T-cell (primary cell): ENCODE measurements at regions not wholly inside any gene's neighbourhood (a gene's known extent, or its start where the extent isn't known, plus 50 kb on each side); places are given as distances from the start of the nearest gene placed in this dataset.

ENCODE experiments used
- ATAC-seq, 4 experiments: fragments of 200-7000 bp in 3 of 4; fragments of 150-1000 bp in 1 of 4; cut with Tn5 transposase; replicated peaks in 1 of 4; 1 replicate in 3 of 4; 2 replicates in 1 of 4; pipeline ENCODE4 v1.10.0; 2021; ENCODE audit warnings: moderate library complexity in 3 of 4, mild to moderate bottlenecking in 2 of 4, moderate number of reproducible peaks in 1 of 4
- CTCF ChIA-PET, 2 donors: fragments of 300-600 bp; sonication (Branson Sonifier 250); formaldehyde crosslinking; loops; one replicate each; lab custom pipeline; 2022; ENCODE audit warnings: antibody characterized with exemption in 2 of 2; lab: Charles Lee
- POLR2A ChIA-PET, 2 donors: fragments of 300-600 bp; sonication (Branson Sonifier 250); formaldehyde crosslinking; loops; one replicate each; lab custom pipeline; 2022; ENCODE audit warnings: antibody characterized with exemption in 2 of 2; lab: Charles Lee
- DNase-seq, 35 experiments: peaks; one replicate each; pipeline versions ENCODE4 v3.0.0 to v3.0.0-alpha.2; 2013 to 2023
- H3K27ac ChIP-seq: one replicate; pipeline ENCODE4 v1.5.1; 2013; ENCODE audit warnings: low read length
- H3K27me3 ChIP-seq, 2 experiments: replicated peaks in 1 of 2; 1 replicate in 1 of 2; 2 replicates in 1 of 2; pipeline versions ENCODE4 v1.6.1 to v1.7.0; 2013; ENCODE audit warnings: low read length in 1 of 2, mixed read lengths in 1 of 2; ENCODE audit not compliant: control insufficient read depth in 2 of 2, insufficient read depth in 2 of 2; ENCODE audit errors: extremely low read depth in 1 of 2
- H3K36me3 ChIP-seq, 2 donors: 1 replicate in 1 of 2; 2 replicates in 1 of 2; pipeline versions ENCODE4 v1.6.1 to v1.7.0; 2013; ENCODE audit warnings: low read length in 1 of 2; ENCODE audit not compliant: control insufficient read depth in 2 of 2, insufficient read depth in 1 of 2; ENCODE audit errors: extremely low read depth in 1 of 2
- H3K4me1 ChIP-seq, 2 experiments: 1 replicate in 1 of 2; 2 replicates in 1 of 2; pipeline versions ENCODE4 v1.6.1 to v1.7.0; 2013; ENCODE audit warnings: low read length in 2 of 2, mixed read lengths in 1 of 2; ENCODE audit not compliant: insufficient read depth in 2 of 2, control insufficient read depth in 1 of 2; ENCODE audit errors: extremely low read depth in 1 of 2
- H3K4me3 ChIP-seq, 2 donors: 1 replicate in 1 of 2; 2 replicates in 1 of 2; pipeline versions ENCODE4 v1.5.1 to v1.7.0; 2013; ENCODE audit warnings: mild to moderate bottlenecking in 2 of 2, low read length in 1 of 2, moderate library complexity in 1 of 2; ENCODE audit not compliant: control insufficient read depth in 1 of 2; ENCODE audit errors: extremely low read depth in 1 of 2
- H3K9me3 ChIP-seq: 2 replicates; pipeline ENCODE4 v1.7.0; 2013
- H3K27ac Mint-ChIP-seq, 2 donors: one replicate each; pipeline ENCODE4 v1.8.0; 2020 to 2021; ENCODE audit warnings: mild to moderate bottlenecking in 2 of 2, mixed read lengths in 2 of 2
- H3K27me3 Mint-ChIP-seq, 2 donors: one replicate each; pipeline ENCODE4 v1.8.0; 2021 to 2022; ENCODE audit warnings: mixed read lengths in 2 of 2
- H3K36me3 Mint-ChIP-seq: one replicate; pipeline ENCODE4 v1.8.0; 2021; ENCODE audit warnings: mixed read lengths
- H3K4me1 Mint-ChIP-seq, 3 donors: one replicate each; pipeline ENCODE4 v1.8.0; 2020 to 2022; ENCODE audit warnings: mixed read lengths in 3 of 3, mild to moderate bottlenecking in 1 of 3
- H3K4me3 Mint-ChIP-seq, 3 donors: one replicate each; pipeline ENCODE4 v1.8.0; 2020 to 2022; ENCODE audit warnings: mild to moderate bottlenecking in 3 of 3, mixed read lengths in 3 of 3, moderate library complexity in 3 of 3
- H3K9me3 Mint-ChIP-seq, 3 donors: one replicate each; pipeline ENCODE4 v1.8.0; 2020 to 2022; ENCODE audit warnings: mixed read lengths in 3 of 3
- WGBS: methylation state at CpG from one replicate; pipeline ENCODE4 v1.1.5; 2013; ENCODE audit warnings: missing lambda C conversion rate; ENCODE audit not compliant: insufficient coverage; 5-methylcytosine and 5-hydroxymethylcytosine counted together

GRCh38 chr5:124126504-124127217 lies 614.7 kb downstream of the CSNK1G3 start:
- Histone ChIP-seq H3K4me3 (no peak overlapping the region), H3K27ac (no peak overlapping the region), H3K4me1 (no peaks in the 10 kb centered on the region), H3K9me3 (no peaks in the 10 kb centered on the region), H3K27me3 (no peaks in the 10 kb centered on the region), H3K36me3 (no peaks in the 10 kb centered on the region)
- ATAC-seq (no peak), DNase-seq (no peak)
- Mint-ChIP-seq H3K27ac (no peak overlapping the region), H3K4me1 (no peaks in the 10 kb centered on the region), H3K27me3 (no peaks in the 10 kb centered on the region), H3K4me3 (no peak overlapping the region), H3K36me3 (no peaks in the 10 kb centered on the region), H3K9me3 (peaks cover 0 to 8% (median 5%) of the 10 kb centered on the region in 3 donors)
- POLR2A ChIA-PET, result interaction anchor here in 1 of 2 donors (0.7 kb wide), 1 partner anchor 22 kb away, joined by 5 read pairs; no protein-coding TSS in a partner anchor
- WGBS, result no CpG with 5 or more reads among the region's 5 CpGs
- CTCF ChIA-PET, result no interaction called here

- 60% methylated on average over 1 of the region's 1 CpG for WGBS
- H3K27me3 Mint-ChIP-seq, result no peaks in the 10 kb centered on the region
- no peaks in the 10 kb centered on the region for H3K36me3 ChIP-seq
- no peaks in the 10 kb centered on the region for H3K27me3 ChIP-seq
- no peak overlapping the region for H3K27ac Mint-ChIP-seq
- H3K9me3 Mint-ChIP-seq, result peaks cover 0 to 13% (median 10%) of the 10 kb centered on the region in 3 donors
- H3K4me3 ChIP-seq, result no peak overlapping the region
- CTCF ChIA-PET, result no interaction called here
- H3K4me1 Mint-ChIP-seq, result no peaks in the 10 kb centered on the region
- H3K36me3 Mint-ChIP-seq, result no peaks in the 10 kb centered on the region
- no peak for DNase-seq
- no peak overlapping the region for H3K4me3 Mint-ChIP-seq
- ATAC-seq, result no peak
- no peaks in the 10 kb centered on the region for H3K4me1 ChIP-seq
- no peaks in the 10 kb centered on the region for H3K9me3 ChIP-seq
- POLR2A ChIA-PET, result no interaction called here
- no peak overlapping the region for H3K27ac ChIP-seq
Measured at GRCh38 chr5:124124711-124125229, 612.8 kb downstream of the CSNK1G3 start.

GRCh38 chr5:124121198-124121597 lies 609.2 kb downstream of the CSNK1G3 start:
- no peak overlapping the region for H3K4me3 Mint-ChIP-seq
- WGBS, result 75% methylated on average over 1 of the region's 2 CpGs

GRCh38 chr5:124114911-124115310 lies 602.9 kb downstream of the CSNK1G3 start:
- CTCF ChIA-PET, result no interaction called here
- Mint-ChIP-seq H3K36me3 (no peaks in the 10 kb centered on the region), H3K27ac (no peak overlapping the region), H3K4me3 (no peak overlapping the region), H3K4me1 (no peaks in the 10 kb centered on the region), H3K9me3 (peaks cover 0 to 6% (median 5%) of the 10 kb centered on the region in 3 donors), H3K27me3 (no peaks in the 10 kb centered on the region)
- ATAC-seq (no peak), DNase-seq (no peak)
- no peak overlapping the region for H3K4me3 ChIP-seq
- H3K36me3 ChIP-seq, result no peaks in the 10 kb centered on the region
- no peaks in the 10 kb centered on the region for H3K9me3 ChIP-seq
- POLR2A ChIA-PET, result interaction anchor here in 1 of 2 donors (0.6 kb wide), 1 partner anchor 14 kb away, joined by 6 read pairs; no protein-coding TSS in a partner anchor
- no peaks in the 10 kb centered on the region for H3K4me1 ChIP-seq
- no peaks in the 10 kb centered on the region for H3K27me3 ChIP-seq
- H3K27ac ChIP-seq, result no peak overlapping the region

More at GRCh38 chr5:124121198-124121597, 609.2 kb downstream of the CSNK1G3 start:
- Histone ChIP-seq H3K36me3 (no peaks in the 10 kb centered on the region), H3K4me3 (no peak overlapping the region), H3K9me3 (no peaks in the 10 kb centered on the region), H3K4me1 (no peaks in the 10 kb centered on the region), H3K27me3 (no peaks in the 10 kb centered on the region), H3K27ac (no peak overlapping the region)
- H3K4me1 Mint-ChIP-seq, result no peaks in the 10 kb centered on the region
- H3K27ac Mint-ChIP-seq, result no peak overlapping the region
- CTCF ChIA-PET, result no interaction called here
- ATAC-seq, result no peak
- H3K9me3 Mint-ChIP-seq, result peaks cover 4 to 8% (median 5%) of the 10 kb centered on the region in 3 donors
- no peaks in the 10 kb centered on the region for H3K27me3 Mint-ChIP-seq
- no peaks in the 10 kb centered on the region for H3K36me3 Mint-ChIP-seq
- DNase-seq, result no peak
- POLR2A ChIA-PET, result no interaction called here

DNA sequence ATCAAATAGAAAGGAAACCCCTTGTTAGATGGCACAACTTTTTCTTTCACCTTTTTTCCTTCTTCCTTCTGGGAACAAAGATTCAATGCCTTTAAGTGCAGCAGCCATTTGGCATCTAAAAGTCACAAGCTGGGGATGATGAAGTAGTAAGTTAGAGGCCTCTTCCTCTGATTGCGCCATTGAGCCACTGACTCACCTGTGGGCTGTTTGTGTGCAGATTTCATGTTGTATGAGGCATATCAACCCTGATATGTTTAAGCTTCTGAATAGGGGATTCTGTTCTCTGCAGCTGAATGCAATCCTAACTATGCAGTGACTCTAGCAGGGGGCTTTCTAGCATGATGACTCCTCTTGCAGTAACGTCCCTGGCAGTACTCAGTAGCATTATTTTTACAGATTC lies 599.9 kb downstream of the CSNK1G3 start:
- Mint-ChIP-seq H3K36me3 (no peaks in the 10 kb centered on the region), H3K9me3 (peaks cover 0 to 6% (median 3%) of the 10 kb centered on the region in 3 donors), H3K27ac (no peak overlapping the region), H3K4me1 (no peaks in the 10 kb centered on the region), H3K4me3 (no peak overlapping the region), H3K27me3 (no peaks in the 10 kb centered on the region)
- POLR2A ChIA-PET, result no interaction called here
- DNase-seq (no peak), ATAC-seq (no peak)
- no peaks in the 10 kb centered on the region for H3K4me1 ChIP-seq
- no peak overlapping the region for H3K4me3 ChIP-seq
- no peaks in the 10 kb centered on the region for H3K9me3 ChIP-seq
- 100% methylated on average over 1 of the region's 2 CpGs for WGBS
- H3K36me3 ChIP-seq, result no peaks in the 10 kb centered on the region
- CTCF ChIA-PET, result no interaction called here
- no peak overlapping the region for H3K27ac ChIP-seq
- H3K27me3 ChIP-seq, result no peaks in the 10 kb centered on the region

DNA sequence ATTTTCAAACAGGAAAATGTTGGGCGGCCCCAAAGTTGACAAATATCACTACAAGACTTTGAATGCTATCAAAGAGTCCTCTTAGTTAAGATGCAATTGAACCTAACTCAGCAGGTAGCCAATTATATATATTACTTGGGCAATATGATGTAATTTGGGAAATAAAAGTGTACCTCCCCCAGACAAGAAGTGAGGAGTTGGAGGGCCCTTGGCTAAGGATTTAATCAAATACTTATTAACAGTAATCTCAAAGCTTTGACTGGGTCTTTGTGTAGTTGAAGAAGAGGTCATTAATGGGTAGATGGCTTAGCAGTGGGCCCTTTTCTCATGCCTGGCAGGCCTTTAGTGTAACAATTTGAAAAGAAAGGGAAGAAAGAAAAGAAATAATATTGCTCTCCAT lies 599.0 kb downstream of the CSNK1G3 start:
- Histone ChIP-seq H3K27me3 (no peaks in the 10 kb centered on the region), H3K9me3 (no peaks in the 10 kb centered on the region), H3K36me3 (no peaks in the 10 kb centered on the region), H3K27ac (no peak overlapping the region), H3K4me1 (no peaks in the 10 kb centered on the region), H3K4me3 (no peak overlapping the region)
- ATAC-seq, result no peak
- no peak for DNase-seq
- Mint-ChIP-seq H3K27ac (no peak overlapping the region), H3K4me3 (no peak overlapping the region), H3K36me3 (no peaks in the 10 kb centered on the region), H3K4me1 (no peaks in the 10 kb centered on the region), H3K9me3 (peaks cover 0 to 7% (median 3%) of the 10 kb centered on the region in 3 donors), H3K27me3 (no peaks in the 10 kb centered on the region)
- WGBS, result no CpG with 5 or more reads among the region's 1 CpG
- ChIA-PET CTCF (no interaction called here), POLR2A (no interaction called here)
